Activated CD8-positive, alpha-beta memory T cell treated with anti-CD3 and anti-CD28 coated beads for 24 hours (primary cell): ENCODE measurements at regions not wholly inside any gene's neighbourhood (a gene's known extent, or its start where the extent isn't known, plus 50 kb on each side); places are given as distances from the start of the nearest gene placed in this dataset.
"Not testable (repeated sequence)": the region's sequence is repeated elsewhere in the genome, so short reads cannot be mapped to it uniquely, and the experiment has no call there.

ENCODE experiments used
- DNase-seq: peaks from one replicate; pipeline ENCODE4 v3.0.0-alpha.2; 2020

- DNase-seq = no peak
These were observed 227.0 kb upstream of the RASGEF1B start for GRCh38 chr4:81698538-81699296.

GRCh38 chr4:81694176-81694913 is 222.6 kb upstream of the RASGEF1B start:
- no peak for DNase-seq

DNA sequence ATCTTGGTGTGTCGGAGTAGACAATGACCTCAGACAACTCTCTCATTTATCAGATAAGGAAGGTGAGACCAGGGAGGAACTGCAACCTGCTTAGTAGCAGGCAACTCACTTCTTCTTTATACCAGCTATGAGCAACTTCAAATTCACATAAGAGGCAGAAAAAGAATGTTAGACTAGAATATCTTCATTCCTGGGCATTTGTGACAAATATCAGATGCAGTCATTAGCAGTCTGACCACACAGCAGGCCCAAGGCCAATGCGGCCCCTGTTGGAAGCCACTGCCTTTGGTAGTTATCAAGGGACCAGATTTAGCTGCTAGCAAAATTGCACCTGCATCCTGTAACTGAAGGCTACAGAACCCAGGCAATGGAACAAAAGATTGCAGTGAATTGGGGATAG is 219.2 kb upstream of the RASGEF1B start:
- no peak for DNase-seq

DNA sequence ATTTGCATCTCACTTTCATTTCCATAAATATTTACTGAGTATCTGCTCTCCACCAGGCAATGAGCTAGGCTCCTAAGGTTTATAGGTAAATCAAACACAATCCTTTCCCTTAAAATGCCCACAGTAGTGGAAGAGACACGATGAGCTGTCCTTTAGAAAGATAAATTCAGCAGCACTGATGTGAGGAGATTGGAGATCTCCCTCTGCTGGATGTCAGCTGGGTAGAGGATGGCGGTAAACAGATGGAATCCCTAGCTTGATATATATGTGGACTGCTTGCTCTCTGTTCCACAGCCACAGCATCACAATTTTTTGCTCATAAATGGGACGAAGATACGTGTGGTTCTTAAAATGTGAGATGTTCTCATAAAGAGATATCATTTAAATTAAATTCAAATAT is 216.4 kb upstream of the RASGEF1B start:
- DNase-seq = no peak

DNA sequence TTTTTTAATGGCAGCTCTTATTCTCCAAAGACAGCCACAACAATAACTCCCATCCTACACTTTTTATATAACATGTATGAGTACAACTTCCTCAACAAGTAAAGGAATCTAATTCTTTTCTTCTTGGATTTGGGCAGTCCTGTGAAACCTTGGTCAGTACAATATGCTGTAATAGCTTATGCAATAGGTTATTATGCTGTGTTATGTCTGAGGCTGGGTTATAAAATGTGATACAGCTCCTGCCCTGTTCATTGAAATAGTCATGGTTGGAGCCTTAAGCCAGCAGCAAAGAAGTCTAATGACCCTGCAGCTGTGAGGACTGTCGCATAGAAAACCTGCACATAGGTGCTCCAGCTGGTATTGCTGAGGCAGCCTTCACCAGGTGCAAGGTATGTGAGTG is 215.8 kb upstream of the RASGEF1B start:
- no peak for DNase-seq

GRCh38 chr4:81685104-81685503 is 213.4 kb upstream of the RASGEF1B start:
- no peak for DNase-seq

DNA sequence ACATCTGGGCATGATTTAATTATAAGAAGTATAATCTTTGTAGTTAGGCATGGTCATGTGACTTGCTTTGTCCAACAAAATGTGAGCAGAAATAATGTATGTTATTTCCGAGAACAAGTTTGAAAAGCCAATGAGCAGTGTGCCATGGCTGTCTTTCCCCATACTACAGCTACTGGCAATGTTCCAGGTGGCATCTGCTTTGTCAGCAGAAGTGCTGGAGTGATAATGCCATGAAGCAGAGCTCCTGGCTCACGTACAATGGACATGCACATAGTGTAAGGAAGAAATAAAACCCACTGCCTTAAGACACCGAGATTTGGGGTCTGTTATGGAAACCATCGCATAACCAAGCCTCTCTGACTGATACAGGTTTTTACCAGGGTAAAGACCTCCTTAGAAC is 212.6 kb upstream of the RASGEF1B start:
- DNase-seq = no peak

GRCh38 chr4:81682492-81682891 is 210.8 kb upstream of the RASGEF1B start:
- no peak for DNase-seq

DNA sequence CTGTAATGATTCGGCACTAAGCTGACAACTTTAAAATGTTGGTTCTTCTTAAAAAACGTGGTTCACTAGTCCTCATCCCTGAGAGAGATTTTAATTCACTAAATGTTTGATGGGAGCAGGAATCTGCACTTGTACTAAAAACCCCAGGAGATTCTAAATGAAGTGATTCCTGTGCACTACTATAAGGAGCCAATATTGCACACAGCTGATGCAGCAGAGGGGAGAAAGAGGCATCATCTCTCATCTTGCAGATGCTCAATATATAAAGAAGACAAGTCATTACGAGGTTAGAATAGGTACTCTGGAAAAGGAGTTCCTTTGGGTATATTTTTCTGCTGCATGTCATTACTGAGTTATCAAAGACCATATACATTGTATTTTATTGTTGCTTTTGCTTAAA is 207.6 kb upstream of the RASGEF1B start:
- DNase-seq = no peak

GRCh38 chr4:81678801-81679200 is 207.1 kb upstream of the RASGEF1B start:
- DNase-seq = no peak

GRCh38 chr4:81676537-81676936 is 204.8 kb upstream of the RASGEF1B start:
- no peak for DNase-seq

GRCh38 chr4:81675791-81676393 is 204.2 kb upstream of the RASGEF1B start:
- no peak for DNase-seq

DNA sequence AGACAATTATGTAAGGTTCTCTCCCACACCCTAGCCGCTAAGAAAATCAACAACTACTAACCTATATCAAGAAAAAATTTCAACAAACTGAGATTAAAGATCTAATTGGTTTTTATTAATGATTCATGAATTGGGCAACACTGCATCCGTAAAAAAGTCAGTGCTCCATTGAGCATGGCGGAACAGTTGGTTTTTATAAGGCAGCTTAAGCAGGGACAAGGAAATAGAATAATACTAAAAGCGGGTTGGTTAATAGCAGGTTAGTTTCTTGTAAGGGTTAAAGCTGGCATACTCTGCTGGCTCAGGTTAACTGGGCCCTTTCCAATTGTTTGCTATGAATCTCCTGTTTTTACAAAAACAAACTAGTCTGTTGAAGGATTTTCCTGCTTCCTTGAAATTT is 202.3 kb upstream of the RASGEF1B start:
- no peak for DNase-seq

DNA sequence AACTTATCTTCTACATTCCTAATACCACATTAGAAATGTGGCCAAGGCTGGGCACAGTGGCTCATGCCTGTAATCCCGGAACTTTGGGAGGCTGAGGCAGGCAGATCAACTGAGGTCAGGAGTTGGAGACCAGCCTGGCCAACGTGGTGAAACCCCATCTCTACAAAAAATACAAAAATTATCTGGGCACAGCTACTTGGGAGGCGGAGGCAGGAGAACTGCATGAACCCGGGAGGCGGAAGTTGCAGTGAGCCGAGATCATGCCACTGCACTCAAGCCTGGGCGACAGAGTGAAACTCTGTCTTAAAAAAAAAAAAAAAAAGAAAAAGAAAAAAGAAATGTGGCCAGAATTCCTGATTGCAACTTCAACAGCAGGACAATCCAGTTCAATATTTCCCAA is 196.6 kb upstream of the RASGEF1B start:
- not testable (repeated sequence) for DNase-seq

DNA sequence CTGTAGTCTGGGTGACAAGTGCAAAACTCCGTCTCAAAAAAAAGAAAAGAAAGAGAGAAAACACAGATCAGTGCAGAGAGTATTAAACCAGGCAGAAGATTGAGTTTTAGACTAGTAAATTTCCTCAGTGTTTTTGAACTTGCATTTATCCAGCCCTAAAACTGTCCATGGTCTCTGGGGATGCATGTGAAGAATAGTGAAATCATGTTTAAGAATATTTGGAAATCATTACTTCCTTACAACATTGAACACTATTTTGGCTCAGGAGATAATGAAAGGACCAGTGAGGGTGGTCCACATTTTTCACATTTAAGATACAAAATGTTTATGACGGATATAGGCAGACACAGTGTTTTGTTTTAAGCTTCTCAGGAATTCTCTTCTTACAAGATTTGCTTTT is 195.8 kb upstream of the RASGEF1B start:
- no peak for DNase-seq

DNA sequence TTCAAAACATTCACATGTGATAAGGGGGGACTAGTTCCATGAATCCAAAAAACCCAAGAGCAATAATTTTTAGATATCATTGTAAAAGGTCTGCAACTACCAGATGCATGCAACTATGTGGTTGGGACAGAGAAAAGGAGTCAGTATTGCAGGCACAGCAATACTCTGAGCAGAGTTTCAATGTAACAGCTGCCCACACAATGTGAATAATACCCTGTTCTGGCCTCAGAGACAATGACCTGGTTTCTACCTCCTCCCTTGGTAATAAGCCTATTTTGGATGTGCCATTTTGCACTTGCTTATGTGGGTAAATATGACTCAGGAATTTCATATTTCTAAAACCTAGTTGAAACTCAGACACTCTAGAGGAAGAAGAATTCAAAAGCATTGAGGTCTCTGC is 194.8 kb upstream of the RASGEF1B start:
- no peak for DNase-seq

DNA sequence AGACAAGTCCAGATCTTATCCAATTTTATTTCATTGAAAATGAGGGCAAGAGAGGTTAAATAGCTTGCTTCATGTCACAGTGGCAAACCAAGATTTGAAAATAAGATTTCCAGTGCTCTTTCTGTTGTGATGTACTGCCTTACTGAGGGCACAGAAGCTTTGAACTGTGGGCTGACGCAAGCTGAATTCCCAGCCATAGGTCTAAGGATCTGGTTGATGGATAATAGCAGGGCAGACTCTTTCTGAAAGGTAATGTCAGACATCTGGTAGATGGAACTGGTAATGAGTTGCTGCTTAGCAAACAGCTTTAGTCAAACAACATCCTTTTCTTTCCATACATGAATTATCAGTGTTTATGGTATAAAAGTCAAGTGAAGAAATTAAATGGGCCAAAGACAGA is 193.9 kb upstream of the RASGEF1B start:
- DNase-seq = no peak

DNA sequence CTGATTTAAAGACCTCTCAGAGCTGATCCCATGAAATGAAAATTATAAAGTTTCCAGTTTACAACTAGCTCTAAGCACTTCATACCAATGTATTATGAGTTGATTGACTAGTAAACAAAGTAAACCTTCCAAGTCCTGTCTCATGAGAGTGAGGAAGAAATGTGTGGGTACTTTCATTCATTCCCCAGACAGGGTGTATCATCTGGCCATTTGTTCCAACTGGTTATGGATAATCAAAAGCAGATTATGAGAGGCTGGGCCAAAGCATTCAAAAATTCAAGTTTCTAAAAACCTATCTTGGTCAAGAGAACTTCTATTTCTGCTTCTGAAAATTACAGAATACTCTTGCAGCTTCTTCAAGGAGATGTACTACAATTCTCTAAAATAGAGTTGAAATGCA is 193.3 kb upstream of the RASGEF1B start:
- no peak for DNase-seq

DNA sequence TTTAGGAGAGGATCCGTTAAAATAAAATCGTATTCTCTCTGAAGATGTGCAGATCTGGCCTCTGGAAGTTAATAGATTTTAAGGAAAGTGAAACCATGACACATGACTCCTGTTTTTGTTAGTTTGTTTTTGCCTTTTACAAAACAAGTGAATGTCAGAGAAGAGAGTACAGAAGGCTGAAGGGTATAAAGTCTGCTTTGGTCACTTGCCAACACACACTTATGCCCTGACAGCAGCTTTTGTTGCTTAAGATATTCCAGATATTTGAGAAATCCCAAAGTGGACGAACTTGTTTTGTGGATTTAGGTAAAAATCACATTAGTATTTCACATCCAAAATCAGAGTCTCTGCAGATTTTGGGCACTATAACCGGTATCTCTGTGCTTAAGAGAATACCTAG is 192.4 kb upstream of the RASGEF1B start:
- DNase-seq = no peak

- no peak for DNase-seq
These were observed 191.7 kb upstream of the RASGEF1B start for GRCh38 chr4:81663368-81663767.

- no peak for DNase-seq
These were observed 187.3 kb upstream of the RASGEF1B start for GRCh38 chr4:81659051-81659450.

GRCh38 chr4:81652069-81652478 is 180.4 kb upstream of the RASGEF1B start:
- no peak for DNase-seq

GRCh38 chr4:81651243-81651899 is 179.7 kb upstream of the RASGEF1B start:
- DNase-seq = no peak
